GM18868 (cell line): ENCODE measurements at regions not wholly inside any gene's neighbourhood (a gene's known extent, or its start where the extent isn't known, plus 50 kb on each side); places are given as distances from the start of the nearest gene placed in this dataset.
"Not testable (repeated sequence)": the region's sequence is repeated elsewhere in the genome, so short reads cannot be mapped to it uniquely, and the experiment has no call there.

Source experiments
- ATAC-seq: cut with Tn5 transposase; IDR thresholded peaks from one replicate; pipeline ENCODE4 v1.9.1; 2021; ENCODE audit warnings: mild to moderate bottlenecking, moderate library complexity; ENCODE audit not compliant: unreplicated experiment

DNA sequence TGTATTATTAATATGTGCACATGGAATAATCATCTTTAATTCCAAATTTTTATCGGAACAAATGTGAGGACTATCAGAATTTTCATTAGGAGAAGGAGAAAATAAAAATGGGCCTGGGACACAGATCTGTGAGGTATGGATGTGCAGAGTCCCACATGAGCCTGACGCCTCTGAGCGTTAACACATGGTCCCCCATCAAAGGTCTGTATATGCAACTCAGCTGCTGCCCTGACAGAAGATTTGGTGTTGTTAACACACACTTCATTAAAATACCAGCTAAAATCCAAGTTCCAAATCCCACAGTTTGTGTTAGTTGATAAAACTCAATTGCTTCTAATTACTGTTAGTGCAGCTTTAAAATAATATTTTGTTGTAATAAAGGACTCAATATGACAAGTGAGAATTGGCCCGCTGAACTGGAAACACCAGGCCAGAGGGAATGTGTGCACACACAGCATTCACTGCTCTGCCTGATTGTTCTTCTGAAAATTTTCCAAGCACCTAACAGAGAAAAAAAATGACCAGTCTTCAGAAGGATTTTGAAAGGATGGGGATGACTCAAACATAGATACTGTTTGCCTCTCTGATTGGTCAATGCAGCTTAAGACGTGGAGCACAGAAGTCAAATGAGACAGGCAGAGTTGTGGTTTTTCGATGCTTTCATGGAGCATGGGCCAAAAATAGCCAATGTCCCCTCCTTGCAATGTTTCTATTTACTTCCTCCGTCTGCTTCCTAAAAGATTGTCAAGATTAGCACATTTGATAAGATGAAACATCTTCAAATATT lies 266.6 kb downstream of the NKX6-1 start:
- ATAC-seq = no peak

DNA sequence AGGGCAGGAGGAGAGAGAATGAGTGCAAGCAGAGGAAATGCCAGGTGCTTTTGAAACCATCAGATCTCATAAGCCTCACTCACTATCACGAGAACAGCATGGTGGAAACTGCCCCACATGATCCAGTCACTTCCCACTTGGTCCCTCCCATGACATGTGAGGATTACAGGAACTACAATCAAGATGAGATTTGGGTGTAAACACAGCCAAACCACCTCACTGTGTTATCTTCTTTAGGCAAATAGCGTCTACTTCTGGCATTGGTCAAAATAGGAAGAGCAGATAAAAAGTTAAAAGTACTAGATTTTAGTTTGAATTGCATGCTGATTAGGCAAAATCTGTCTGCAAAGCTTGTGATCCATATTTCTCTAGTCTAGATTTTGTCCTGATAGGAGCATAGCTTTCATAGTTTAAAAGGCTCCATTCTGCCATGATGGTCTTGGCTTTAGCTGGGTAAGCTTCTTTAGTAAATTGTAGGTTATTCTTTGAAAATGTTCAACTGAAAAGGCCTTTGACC lies 267.5 kb downstream of the NKX6-1 start:
- ATAC-seq = no peak

- no peak for ATAC-seq
These were observed 274.6 kb downstream of the NKX6-1 start for GRCh38 chr4:84224522-84224921.

DNA sequence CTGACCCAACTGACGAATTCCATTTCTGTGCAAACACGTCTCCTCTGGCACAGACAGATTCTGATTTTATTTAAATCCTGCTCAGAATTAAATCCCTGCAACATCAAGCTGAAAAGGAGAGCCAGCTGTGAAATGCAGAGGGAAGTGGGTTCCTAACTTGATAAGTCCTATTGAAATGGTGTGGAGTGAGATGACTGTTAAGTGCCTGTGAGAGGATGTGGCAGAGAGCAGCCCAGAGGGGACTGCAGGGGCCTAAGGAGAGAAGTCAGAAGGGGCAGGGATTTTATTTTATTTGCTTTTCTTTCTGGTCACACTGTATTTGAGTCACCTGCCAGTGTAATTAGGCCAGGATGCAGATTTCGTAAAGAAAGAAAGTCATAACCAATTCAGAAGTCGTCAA lies 277.4 kb downstream of the NKX6-1 start:
- no peak for ATAC-seq

DNA sequence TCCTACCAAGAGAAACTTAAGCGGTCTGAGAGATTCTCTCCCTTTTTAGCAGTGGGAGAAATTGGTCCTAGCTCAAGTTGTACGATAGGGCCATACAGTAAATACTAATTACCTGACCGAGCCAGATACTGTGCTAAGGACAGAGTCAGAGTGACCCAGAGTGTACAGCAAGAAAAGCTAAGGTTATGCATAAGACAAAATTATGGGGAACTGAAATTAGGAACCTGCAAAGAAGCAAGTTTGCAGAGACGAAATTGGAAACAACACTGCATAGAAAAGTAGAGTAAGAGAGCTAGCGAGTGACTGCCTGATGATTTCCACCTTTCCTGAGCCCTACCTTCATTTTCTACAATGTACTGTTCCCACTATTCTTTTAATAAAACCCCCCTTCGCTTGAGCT lies 278.1 kb downstream of the NKX6-1 start:
- peak; percentile 53 for ATAC-seq

DNA sequence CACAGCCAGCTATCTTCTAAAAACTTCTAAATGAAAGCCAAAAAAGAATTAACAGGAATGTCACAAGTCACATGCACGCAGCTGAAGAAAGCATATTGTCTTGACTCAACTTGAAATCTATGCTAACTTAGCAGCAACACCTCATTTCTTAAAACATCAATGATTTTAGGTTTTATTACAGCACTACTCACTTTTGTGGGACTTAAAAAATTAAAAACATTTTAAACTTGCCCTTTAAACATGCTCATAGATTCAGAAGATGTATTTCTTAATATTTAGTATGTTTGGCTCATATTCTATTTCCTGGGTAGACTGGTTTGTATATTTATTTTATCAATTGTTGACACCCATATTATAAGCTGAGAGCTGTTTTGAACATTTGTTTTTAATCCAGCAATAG lies 279.4 kb downstream of the NKX6-1 start:
- no peak for ATAC-seq

DNA sequence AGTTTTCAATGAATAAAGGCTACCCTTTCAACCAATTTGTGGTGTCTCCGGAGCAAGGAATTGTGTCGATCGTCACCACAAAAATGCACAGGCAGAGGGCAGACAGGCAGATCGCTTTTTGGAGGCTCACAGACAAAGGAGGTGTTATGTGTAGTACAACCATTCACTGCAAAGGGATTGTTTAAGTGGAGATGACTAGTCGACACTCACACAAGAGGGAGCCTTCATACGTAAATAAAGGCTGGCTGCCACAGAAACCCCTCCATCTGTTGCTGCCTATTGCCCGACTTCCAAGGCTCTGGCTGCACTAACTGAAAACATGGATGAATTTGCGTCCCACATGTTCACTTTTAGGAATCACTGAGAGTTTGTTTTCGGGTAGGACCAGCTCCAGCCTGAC lies 281.1 kb downstream of the NKX6-1 start:
- ATAC-seq = no peak

DNA sequence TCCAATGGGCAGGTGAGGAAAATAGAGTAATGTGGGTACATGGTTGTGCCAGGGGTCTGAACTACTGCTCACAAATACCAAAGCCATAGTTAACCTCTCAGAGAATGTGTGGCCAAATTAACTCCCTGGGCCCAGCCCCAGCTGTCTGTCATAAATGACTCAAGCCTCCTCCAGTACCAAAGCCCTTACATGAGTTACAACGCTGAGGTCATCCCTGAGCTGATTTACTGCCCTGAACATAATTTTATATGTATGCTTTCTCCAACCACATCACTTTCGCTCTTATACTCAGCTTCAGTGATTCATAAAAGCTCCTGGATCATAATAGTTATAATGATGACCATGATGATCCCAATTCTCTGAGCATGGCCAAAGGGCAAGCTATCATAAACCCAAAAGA lies 283.9 kb downstream of the NKX6-1 start:
- ATAC-seq = no peak

DNA sequence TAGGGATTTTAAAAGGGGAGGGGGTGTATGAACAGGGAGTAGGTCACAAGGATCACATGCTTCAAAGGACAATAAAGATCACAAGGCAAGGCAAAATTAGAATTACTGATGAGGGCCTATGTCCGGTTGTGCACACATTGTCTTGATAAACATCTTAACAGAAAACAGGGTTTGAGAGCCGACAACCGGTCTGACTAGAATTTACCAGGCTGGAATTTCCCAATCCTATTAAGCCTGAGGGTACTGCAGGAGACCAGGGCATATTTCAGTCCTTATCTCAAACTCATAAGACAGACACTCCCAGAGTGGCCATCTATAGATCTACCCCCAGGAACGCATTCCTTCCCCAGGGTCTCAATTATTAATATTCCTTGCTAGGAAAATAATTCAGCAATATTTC lies 292.9 kb downstream of the NKX6-1 start:
- not testable (repeated sequence) for ATAC-seq

DNA sequence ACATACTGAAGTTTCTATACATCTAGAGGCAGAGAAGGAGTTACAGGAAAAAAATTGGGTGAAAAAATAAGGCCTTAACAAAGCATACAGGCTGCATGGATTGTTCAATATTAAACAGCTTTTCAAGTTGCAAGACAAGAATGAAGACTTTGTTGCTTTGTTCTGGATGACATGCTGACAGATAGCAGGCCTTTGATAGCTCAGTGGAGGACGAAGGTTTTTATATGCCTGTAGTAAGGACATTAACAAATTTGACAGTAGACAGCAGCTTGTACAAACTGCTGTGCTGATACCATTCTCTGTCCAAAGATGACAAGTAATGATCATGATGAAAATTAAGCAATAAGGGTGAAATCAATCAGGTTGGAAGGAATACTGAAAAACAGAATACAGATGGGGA lies 309.9 kb downstream of the NKX6-1 start:
- ATAC-seq = no peak

- no peak for ATAC-seq
These were observed 319.7 kb downstream of the NKX6-1 start for GRCh38 chr4:84179409-84179808.

- no peak for ATAC-seq
These were observed 321.1 kb downstream of the NKX6-1 start for GRCh38 chr4:84177831-84178542.

GRCh38 chr4:84176016-84176415 lies 323.1 kb downstream of the NKX6-1 start:
- ATAC-seq = no peak

DNA sequence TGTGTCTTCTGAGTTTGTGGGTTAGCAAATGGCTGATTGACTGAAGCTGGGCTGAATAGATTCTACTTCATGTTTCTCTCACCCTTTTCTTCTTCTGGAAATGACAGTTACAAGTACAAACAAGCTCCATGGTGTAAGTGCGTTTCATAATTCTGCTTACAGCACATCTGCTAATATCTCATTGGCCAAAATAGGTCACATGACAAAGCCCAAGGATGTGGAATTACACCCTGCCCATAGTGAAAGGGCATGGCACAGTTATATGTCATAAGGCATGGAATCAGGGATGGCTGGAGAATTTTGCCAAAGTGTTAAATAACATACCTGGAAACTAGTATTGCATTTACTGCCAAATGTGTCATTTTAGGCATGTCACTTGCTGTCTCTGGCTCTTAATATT lies 327.2 kb downstream of the NKX6-1 start:
- no peak for ATAC-seq

DNA sequence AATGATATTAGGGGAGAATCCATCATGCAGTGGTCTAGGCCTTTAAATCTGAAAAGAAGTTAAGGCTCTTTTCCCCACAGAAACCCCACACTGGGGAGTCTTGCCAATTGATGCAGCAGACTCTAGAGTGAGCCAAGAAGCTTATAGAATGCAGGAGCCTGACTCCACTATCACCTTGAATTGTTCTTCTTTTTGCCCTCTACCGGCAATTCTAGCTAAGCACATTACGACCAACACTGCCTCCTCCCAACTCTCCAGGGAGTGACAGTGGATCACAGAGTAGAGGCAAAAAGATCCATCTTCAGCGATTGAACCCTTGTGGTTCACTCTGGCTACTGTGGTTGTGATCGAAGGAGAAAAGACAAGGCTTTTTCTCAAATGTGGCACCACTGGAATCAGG lies 331.5 kb downstream of the NKX6-1 start:
- ATAC-seq = peak; percentile 74

GRCh38 chr4:84167093-84167492 lies 332.0 kb downstream of the NKX6-1 start:
- ATAC-seq = no peak

GRCh38 chr4:84166486-84166885 lies 332.6 kb downstream of the NKX6-1 start:
- ATAC-seq = no peak

GRCh38 chr4:84164201-84164600 lies 334.9 kb downstream of the NKX6-1 start:
- ATAC-seq = no peak

GRCh38 chr4:84159762-84160161 lies 339.3 kb downstream of the NKX6-1 start:
- ATAC-seq = no peak

DNA sequence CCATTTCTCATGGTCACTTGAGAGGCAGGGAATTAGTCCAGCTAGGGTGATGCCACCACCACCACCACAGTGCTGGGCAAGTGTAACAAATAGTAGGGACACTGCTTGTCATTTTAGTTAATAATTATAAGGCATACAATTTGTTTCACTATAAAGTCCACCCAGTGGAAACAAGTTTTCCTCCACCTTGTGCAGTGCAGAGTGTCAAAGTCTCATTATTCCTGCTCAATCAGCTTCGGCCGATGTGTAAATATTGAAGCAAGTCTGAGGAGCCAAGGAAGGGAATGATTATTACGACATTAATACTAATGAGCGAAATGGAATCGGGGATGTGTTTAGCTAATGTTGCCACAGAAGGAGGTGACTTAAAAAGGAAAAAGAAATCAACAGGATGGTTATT lies 340.4 kb downstream of the NKX6-1 start:
- no peak for ATAC-seq

DNA sequence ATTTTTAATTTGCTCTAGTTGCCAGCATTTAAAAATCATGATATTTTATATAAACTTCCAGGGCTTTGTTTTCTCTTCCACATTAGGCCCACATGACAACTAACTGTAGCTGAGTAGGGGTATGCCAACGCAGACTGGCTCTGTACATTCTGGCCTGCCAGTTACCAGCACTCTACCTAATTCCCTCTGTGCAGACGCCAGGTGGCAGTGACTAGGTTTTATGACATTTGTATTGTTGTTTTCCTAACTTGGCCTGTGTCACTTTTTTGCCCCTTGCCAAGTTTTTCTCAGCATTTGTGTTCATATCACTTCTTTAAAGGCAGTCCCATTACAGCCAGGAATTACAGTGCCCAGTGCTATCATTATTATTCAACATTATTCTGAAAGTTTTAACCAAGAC lies 347.5 kb downstream of the NKX6-1 start:
- no peak for ATAC-seq

DNA sequence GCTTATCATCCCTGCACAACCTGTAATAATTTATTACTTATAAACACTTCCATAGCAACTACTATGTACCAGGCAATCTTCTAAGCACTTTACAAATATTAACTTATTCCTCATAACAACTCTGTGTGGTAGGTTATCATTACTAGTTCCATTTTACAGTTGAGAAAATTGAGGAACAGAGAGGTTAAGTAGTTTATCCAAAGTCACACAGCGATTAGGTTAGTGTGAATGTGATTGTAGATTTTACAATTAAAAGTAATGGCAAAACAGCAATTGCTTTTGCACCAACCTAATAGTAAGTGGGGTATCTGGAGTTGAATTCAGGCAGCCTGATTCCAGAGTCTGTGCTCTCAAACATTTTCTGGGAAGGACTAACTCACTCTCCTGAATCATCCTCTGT lies 348.9 kb downstream of the NKX6-1 start:
- no peak for ATAC-seq
